SU-DHL-6 (cell line): ENCODE measurements at regions not wholly inside any gene's neighbourhood (a gene's known extent, or its start where the extent isn't known, plus 50 kb on each side); places are given as distances from the start of the nearest gene placed in this dataset.

ENCODE experiments used
- CTCF ChIP-seq: fragments of 200-600 bp; sonication (generic); IDR thresholded peaks from one replicate; pipeline ENCODE4 v1.5.1; 2017; ENCODE audit warnings: antibody characterized with exemption, mild to moderate bottlenecking, low read length, moderate library complexity; ENCODE audit not compliant: insufficient read depth, poor library complexity, severe bottlenecking
- EZH2phosphoT487 ChIP-seq: fragments of 200-600 bp; sonication (generic), shearing (Covaris generic); conservative IDR thresholded peaks from 2 replicates; pipeline ENCODE4 v1.6.1; 2018; ENCODE audit warnings: mild to moderate bottlenecking, antibody characterized with exemption, low read length, moderate library complexity, mixed read lengths

- TF ChIP-seq CTCF (no peak), EZH2phosphoT487 (no peak)
Measured at GRCh38 chr20:23188377-23189169, 102.4 kb upstream of the CD93 start.
